ENCODE measurements at regions not wholly inside any gene's neighbourhood (a gene's known extent, or its start where the extent isn't known, plus 50 kb on each side); places are given as distances from the start of the nearest gene placed in this dataset.

DNA sequence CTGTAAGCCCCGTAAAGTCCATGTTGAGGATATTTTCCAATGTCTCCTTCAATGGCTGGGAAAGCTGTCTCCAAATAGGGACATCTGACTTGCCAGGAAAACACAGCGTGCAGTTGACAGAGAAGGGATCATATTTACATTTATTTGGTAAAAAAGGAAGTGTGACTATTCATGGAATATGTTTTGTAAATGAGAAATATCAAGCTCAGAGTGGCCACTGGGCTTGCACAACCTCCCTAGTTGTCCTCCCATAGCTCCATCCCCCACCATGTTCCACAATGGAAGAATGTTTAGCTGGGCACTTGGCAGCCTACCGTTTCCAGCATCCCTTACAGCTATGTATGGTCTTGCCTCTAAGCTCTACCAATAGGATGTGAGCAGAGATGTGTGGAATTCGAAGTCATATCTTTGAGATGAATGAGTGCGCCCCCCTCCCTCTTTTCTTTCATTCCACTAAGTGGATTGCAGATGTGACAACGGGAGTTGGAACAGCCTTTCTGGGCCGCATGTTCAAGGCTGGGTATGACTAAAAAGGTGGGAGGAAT, 306.6 kb upstream of the ZMIZ1 start:
- CTCF ChIA-PET = interaction anchor here (0.6 kb wide), 1 partner anchor 22 kb away, joined by 3 read pairs; no protein-coding TSS in a partner anchor
- POLR2A ChIA-PET = no interaction called here

DNA sequence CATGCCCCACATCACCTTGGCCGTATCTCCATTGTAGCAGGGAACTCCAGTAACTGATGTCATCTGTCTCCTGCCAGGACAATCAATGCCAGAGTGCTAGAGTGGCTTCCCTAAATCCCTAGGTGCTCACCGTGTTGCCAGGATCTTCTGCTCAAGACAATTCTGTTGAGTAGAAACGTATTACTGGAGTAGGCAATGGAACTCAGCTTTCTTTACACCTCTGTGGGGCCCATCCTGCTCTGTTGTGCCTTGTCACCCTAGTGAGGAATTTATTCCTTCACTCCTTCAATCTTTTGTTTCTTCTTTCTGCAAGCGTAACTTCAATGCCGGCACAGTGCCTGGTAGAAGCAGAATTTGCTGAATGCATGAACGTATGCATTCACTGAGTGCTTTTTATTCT, 305.5 kb upstream of the ZMIZ1 start:
- H3K27me3 ChIP-seq (ENCODE audit: control insufficient read depth in 2 of 2, insufficient read depth in 2 of 2, low read length in 2 of 2) = no peaks in the 10 kb centered on the region
- H3K36me3 ChIP-seq (ENCODE audit: control insufficient read depth in 2 of 3, insufficient read depth in 3 of 3, low read length in 3 of 3) = no peaks in the 10 kb centered on the region
- CTCF ChIA-PET = no interaction called here
- H3K4me3 ChIP-seq (ENCODE audit: low read length) = no peak overlapping the region
- intact Hi-C loops (cut with micrococcal nuclease) = no loop called here
- Mint-ChIP-seq H3K27ac (no peak overlapping the region), H3K36me3 (no peaks in the 10 kb centered on the region), H3K4me3 (no peak overlapping the region), H3K4me1 (peaks cover 0 to 4% (median 0%) of the 10 kb centered on the region in 7 donors), H3K9me3 (peaks cover 0 to 2% (median 0%) of the 10 kb centered on the region in 11 donors), H3K27me3 (peaks cover 0 to 9% (median 0%) of the 10 kb centered on the region in 5 donors)
- no peak for DNase-seq
- POLR2A ChIA-PET = no interaction called here
- no peaks in the 10 kb centered on the region for H3K9me3 ChIP-seq (ENCODE audit: control insufficient read depth in 2 of 3, low read length in 3 of 3)
- H3K4me1 ChIP-seq (ENCODE audit: control insufficient read depth in 2 of 2, insufficient read depth in 2 of 2, low read length in 2 of 2) = no peaks in the 10 kb centered on the region
- no peak overlapping the region for H3K27ac ChIP-seq (ENCODE audit: low read depth, low read length)
- no peak for ATAC-seq

More for the DNA sequence above, 306.6 kb upstream of the ZMIZ1 start:
- Histone ChIP-seq H3K27ac (ENCODE audit: low read depth, low read length) (no peak overlapping the region), H3K9me3 (ENCODE audit: control insufficient read depth in 2 of 3, low read length in 3 of 3) (no peaks in the 10 kb centered on the region), H3K4me1 (ENCODE audit: control insufficient read depth in 2 of 2, insufficient read depth in 2 of 2, low read length in 2 of 2) (no peaks in the 10 kb centered on the region), H3K27me3 (ENCODE audit: control insufficient read depth in 2 of 2, insufficient read depth in 2 of 2, low read length in 2 of 2) (no peaks in the 10 kb centered on the region), H3K4me3 (ENCODE audit: low read length) (no peak overlapping the region), H3K36me3 (ENCODE audit: control insufficient read depth in 2 of 3, insufficient read depth in 3 of 3, low read length in 3 of 3) (no peaks in the 10 kb centered on the region)
- intact Hi-C loops (cut with micrococcal nuclease) = no loop called here
- no peak for DNase-seq
- H3K4me1 Mint-ChIP-seq = peaks cover 0 to 4% (median 0%) of the 10 kb centered on the region in 7 donors
- H3K9me3 Mint-ChIP-seq = peaks cover 0 to 2% (median 0%) of the 10 kb centered on the region in 11 donors
- ATAC-seq = no peak
- no peak overlapping the region for H3K4me3 Mint-ChIP-seq
- H3K27me3 Mint-ChIP-seq = peaks cover 0 to 9% (median 0%) of the 10 kb centered on the region in 5 donors
- H3K36me3 Mint-ChIP-seq = no peaks in the 10 kb centered on the region
- H3K27ac Mint-ChIP-seq = no peak overlapping the region

- ChIA-PET POLR2A (no interaction called here), CTCF (no interaction called here)
- no peak overlapping the region for H3K27ac ChIP-seq (ENCODE audit: low read depth, low read length)
- H3K4me3 ChIP-seq (ENCODE audit: low read length) = no peak overlapping the region
- H3K4me1 ChIP-seq (ENCODE audit: control insufficient read depth in 2 of 2, insufficient read depth in 2 of 2, low read length in 2 of 2) = no peaks in the 10 kb centered on the region
- DNase-seq = peak in 1 of 9 donors; percentile 55
- no peak overlapping the region for H3K4me3 Mint-ChIP-seq
- no peaks in the 10 kb centered on the region for H3K36me3 Mint-ChIP-seq
- peaks cover 0 to under 1% (median 0%) of the 10 kb centered on the region in 11 donors for H3K9me3 Mint-ChIP-seq
- H3K36me3 ChIP-seq (ENCODE audit: control insufficient read depth in 2 of 3, insufficient read depth in 3 of 3, low read length in 3 of 3) = no peaks in the 10 kb centered on the region
- H3K9me3 ChIP-seq (ENCODE audit: control insufficient read depth in 2 of 3, low read length in 3 of 3) = no peaks in the 10 kb centered on the region
- H3K27me3 Mint-ChIP-seq = peaks cover 0 to 3% (median 0%) of the 10 kb centered on the region in 5 donors
- H3K27me3 ChIP-seq (ENCODE audit: control insufficient read depth in 2 of 2, insufficient read depth in 2 of 2, low read length in 2 of 2) = no peaks in the 10 kb centered on the region
- H3K27ac Mint-ChIP-seq = no peak overlapping the region
- intact Hi-C loops (cut with micrococcal nuclease) = no loop called here
- H3K4me1 Mint-ChIP-seq = peaks cover 0 to 4% (median 0%) of the 10 kb centered on the region in 7 donors
- ATAC-seq = no peak
Observed at GRCh38 chr10:78763651-78764395, 304.9 kb upstream of the ZMIZ1 start.

DNA sequence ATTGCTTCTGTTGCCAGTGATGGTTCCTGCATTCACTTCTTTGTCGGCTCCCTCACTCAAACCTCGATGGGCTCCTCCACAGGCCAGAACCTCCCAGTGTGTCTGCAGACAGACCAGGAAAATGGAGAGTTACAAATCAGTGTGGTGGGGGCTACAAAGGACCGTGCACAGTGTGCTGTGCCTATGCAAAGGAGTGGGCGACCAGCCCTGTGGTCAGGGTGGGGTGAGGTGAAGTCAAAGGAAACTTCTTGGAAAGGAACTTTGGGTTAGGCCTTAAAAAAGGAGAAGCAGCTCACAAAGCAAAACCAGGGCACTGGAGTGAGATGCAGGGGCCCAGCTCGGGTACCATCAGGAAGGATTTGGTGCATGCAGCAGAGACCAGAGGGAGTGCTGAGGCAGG, 304.3 kb upstream of the ZMIZ1 start:
- H3K36me3 Mint-ChIP-seq = no peaks in the 10 kb centered on the region
- intact Hi-C loops (cut with micrococcal nuclease) = no loop called here
- Histone ChIP-seq H3K4me1 (ENCODE audit: control insufficient read depth in 2 of 2, insufficient read depth in 2 of 2, low read length in 2 of 2) (no peaks in the 10 kb centered on the region), H3K27me3 (ENCODE audit: control insufficient read depth in 2 of 2, insufficient read depth in 2 of 2, low read length in 2 of 2) (no peaks in the 10 kb centered on the region), H3K9me3 (ENCODE audit: control insufficient read depth in 2 of 3, low read length in 3 of 3) (no peaks in the 10 kb centered on the region), H3K4me3 (ENCODE audit: low read length) (no peak overlapping the region), H3K36me3 (ENCODE audit: control insufficient read depth in 2 of 3, insufficient read depth in 3 of 3, low read length in 3 of 3) (no peaks in the 10 kb centered on the region), H3K27ac (ENCODE audit: low read depth, low read length) (no peak overlapping the region)
- H3K4me1 Mint-ChIP-seq = peaks cover 0 to 4% (median 0%) of the 10 kb centered on the region in 7 donors
- no peaks in the 10 kb centered on the region for H3K9me3 Mint-ChIP-seq
- H3K4me3 Mint-ChIP-seq = no peak overlapping the region
- ChIA-PET CTCF (no interaction called here), POLR2A (no interaction called here)
- ATAC-seq (no peak), DNase-seq (no peak)
- peaks cover 0 to 3% (median 0%) of the 10 kb centered on the region in 5 donors for H3K27me3 Mint-ChIP-seq
- no peak overlapping the region for H3K27ac Mint-ChIP-seq

GRCh38 chr10:78764846-78765430, 303.8 kb upstream of the ZMIZ1 start:
- peaks cover 0 to 3% (median 0%) of the 10 kb centered on the region in 5 donors for H3K27me3 Mint-ChIP-seq
- no peaks in the 10 kb centered on the region for H3K4me1 ChIP-seq (ENCODE audit: control insufficient read depth in 2 of 2, insufficient read depth in 2 of 2, low read length in 2 of 2)
- ATAC-seq = no peak
- H3K9me3 ChIP-seq (ENCODE audit: control insufficient read depth in 2 of 3, low read length in 3 of 3) = no peaks in the 10 kb centered on the region
- CTCF ChIA-PET = no interaction called here
- POLR2A ChIA-PET = no interaction called here
- intact Hi-C loops (cut with micrococcal nuclease) = no loop called here
- no peaks in the 10 kb centered on the region for H3K27me3 ChIP-seq (ENCODE audit: control insufficient read depth in 2 of 2, insufficient read depth in 2 of 2, low read length in 2 of 2)
- no peak overlapping the region for H3K4me3 Mint-ChIP-seq
- H3K36me3 Mint-ChIP-seq = no peaks in the 10 kb centered on the region
- no peak overlapping the region for H3K27ac ChIP-seq (ENCODE audit: low read depth, low read length)
- H3K27ac Mint-ChIP-seq = peak overlapping the region in 1 of 9 donors; percentile 43
- peaks cover 0 to 4% (median 0%) of the 10 kb centered on the region in 7 donors for H3K4me1 Mint-ChIP-seq
- no peaks in the 10 kb centered on the region for H3K9me3 Mint-ChIP-seq
- DNase-seq = no peak
- no peak overlapping the region for H3K4me3 ChIP-seq (ENCODE audit: low read length)
- no peaks in the 10 kb centered on the region for H3K36me3 ChIP-seq (ENCODE audit: control insufficient read depth in 2 of 3, insufficient read depth in 3 of 3, low read length in 3 of 3)

DNA sequence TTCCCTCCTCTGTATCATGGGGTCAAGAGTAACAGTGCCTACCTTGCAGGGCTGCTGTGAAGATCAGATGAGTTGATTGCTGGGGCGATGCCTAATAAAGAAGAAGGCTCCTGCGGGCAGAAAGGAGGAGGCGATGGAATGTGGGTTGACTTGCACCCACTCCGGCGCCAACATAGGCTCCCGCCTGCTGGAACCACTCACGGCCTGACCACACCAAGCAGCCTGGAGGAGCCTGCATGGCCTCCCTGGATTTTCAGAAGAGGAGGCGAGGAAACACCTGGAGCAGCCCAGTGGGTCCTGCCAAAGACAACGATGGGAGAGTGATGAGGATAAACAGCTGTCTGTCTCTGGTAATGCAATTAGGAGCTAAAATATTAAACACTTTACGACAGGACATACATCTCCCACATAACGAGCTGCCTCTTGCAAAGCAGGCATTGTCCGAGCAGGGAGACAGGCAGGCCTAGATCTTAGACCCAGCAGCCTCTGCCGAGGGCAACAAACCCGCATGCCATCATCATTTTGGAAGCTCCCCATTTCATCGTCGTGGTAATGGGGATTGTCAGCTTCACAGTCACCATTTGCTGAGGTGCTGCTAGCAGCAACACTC, 302.9 kb upstream of the ZMIZ1 start:
- intact Hi-C loops (cut with micrococcal nuclease) = no loop called here
- Mint-ChIP-seq H3K4me3 (no peak overlapping the region), H3K27me3 (peaks cover 0 to 3% (median 0%) of the 10 kb centered on the region in 5 donors), H3K9me3 (no peaks in the 10 kb centered on the region), H3K36me3 (no peaks in the 10 kb centered on the region), H3K4me1 (peaks cover 0 to 2% (median 0%) of the 10 kb centered on the region in 7 donors), H3K27ac (no peak overlapping the region)
- CTCF ChIA-PET = no interaction called here
- Histone ChIP-seq H3K4me1 (ENCODE audit: control insufficient read depth in 2 of 2, insufficient read depth in 2 of 2, low read length in 2 of 2) (no peaks in the 10 kb centered on the region), H3K36me3 (ENCODE audit: control insufficient read depth in 2 of 3, insufficient read depth in 3 of 3, low read length in 3 of 3) (no peaks in the 10 kb centered on the region), H3K9me3 (ENCODE audit: control insufficient read depth in 2 of 3, low read length in 3 of 3) (no peaks in the 10 kb centered on the region), H3K4me3 (ENCODE audit: low read length) (no peak overlapping the region), H3K27me3 (ENCODE audit: control insufficient read depth in 2 of 2, insufficient read depth in 2 of 2, low read length in 2 of 2) (no peaks in the 10 kb centered on the region), H3K27ac (ENCODE audit: low read depth, low read length) (no peak overlapping the region)
- no peak for ATAC-seq
- DNase-seq = no peak
- POLR2A ChIA-PET = no interaction called here

Data from naive thymus-derived CD4-positive, alpha-beta T cell (primary cell).